HCT116 (cell line): ENCODE measurements at regions not wholly inside any gene's neighbourhood (a gene's known extent, or its start where the extent isn't known, plus 50 kb on each side); places are given as distances from the start of the nearest gene placed in this dataset.

Experiments
- ATAC-seq: fragments of 200-7000 bp; cut with Tn5 transposase; 2 replicates; pipeline ENCODE4 v1.9.1; 2020; ENCODE audit warnings: mild to moderate bottlenecking, moderate library complexity
- BruUV-seq: library from RNA; stranded (reverse); fragments of 400-500 nt; replicated peaks from 2 replicates; lab custom pipeline; 2021; lab: Mats Ljungman, UMichigan
- CTCF ChIA-PET: fragments of 300-600 bp; sonication (Branson Sonifier 250); formaldehyde crosslinking; loops from one replicate; lab custom pipeline; 2021; ENCODE audit warnings: antibody characterized with exemption; lab: Charles Lee
- POLR2A ChIA-PET: fragments of 300-600, 350-600 bp; sonication (Branson Sonifier 250); formaldehyde crosslinking; loops from one replicate; lab custom pipeline; 2021; ENCODE audit warnings: antibody characterized with exemption; lab: Charles Lee
- RAD21 ChIA-PET, 2 experiments: fragments of 300-600 bp; sonication (Branson Sonifier 250); formaldehyde crosslinking; loops; one replicate each; lab custom pipeline; 2023; ENCODE audit warnings: low total read pairs in 2 of 2; ENCODE audit not compliant: uncharacterized antibody in 2 of 2, unreplicated experiment in 2 of 2, low non-redundant PET in 1 of 2; lab: Charles Lee
- DNase-seq: peaks from one replicate; pipeline ENCODE4 v3.0.0-alpha.2; 2010; ENCODE audit warnings: low read depth, low spot score
- H2AFZ ChIP-seq: fragments of 200-600 bp; shearing (Covaris generic), sonication (generic); 2 replicates; pipeline ENCODE4 v1.6.1; 2017; ENCODE audit warnings: low read depth, mixed run types, mixed read lengths, antibody characterized with exemption, low read length; ENCODE audit not compliant: poor library complexity, severe bottlenecking
- H3K27ac ChIP-seq: 2 replicates; pipeline ENCODE4 v1.5.1; 2012; ENCODE audit warnings: low read depth, low read length
- H3K27me3 ChIP-seq: fragments of 200-600 bp; sonication (generic); 2 replicates; pipeline ENCODE4 v1.6.1; 2016; ENCODE audit warnings: mixed run types, low read length, mixed read lengths; ENCODE audit not compliant: insufficient read depth
- H3K36me3 ChIP-seq, 2 experiments: fragments of 200-500 bp in 1 of 2; fragments of 200-600 bp in 1 of 2; sonication (Bioruptor generic) in 1 of 2; sonication (generic) in 1 of 2; 2 replicates each; pipeline versions ENCODE4 v1.5.1 to v1.6.1; 2014 to 2016; ENCODE audit warnings: low read length in 2 of 2, inconsistent platforms in 1 of 2, mixed read lengths in 1 of 2, mixed run types in 1 of 2; ENCODE audit not compliant: insufficient read depth in 2 of 2, control insufficient read depth in 1 of 2
- H3K4me1 ChIP-seq, 2 experiments: fragments of 200-600 bp in 1 of 2; sonication (generic) in 1 of 2; 2 replicates each; pipeline versions ENCODE4 v1.5.1 to v1.6.1; 2012 to 2017; ENCODE audit warnings: low read length in 2 of 2, inconsistent platforms in 1 of 2, mild to moderate bottlenecking in 1 of 2, mixed read lengths in 1 of 2, mixed run types in 1 of 2, moderate library complexity in 1 of 2; ENCODE audit not compliant: insufficient read depth in 2 of 2, control insufficient read depth in 1 of 2
- H3K4me2 ChIP-seq: fragments of 200-600 bp; sonication (generic); 2 replicates; pipeline ENCODE4 v1.6.1; 2017; ENCODE audit warnings: mixed run types, low read length, mixed read lengths
- H3K4me3 ChIP-seq, 2 experiments: fragments of 200-600 bp in 1 of 2; sonication (generic) in 1 of 2; replicated peaks in 1 of 2; 2 replicates each; pipeline ENCODE4 v1.5.1; 2011 to 2016; ENCODE audit warnings: low read length in 2 of 2, control low read depth in 1 of 2, low read depth in 1 of 2, mild to moderate bottlenecking in 1 of 2, mixed read lengths in 1 of 2, mixed run types in 1 of 2
- H3K79me2 ChIP-seq: fragments of 200-600 bp; sonication (generic); 2 replicates; pipeline ENCODE4 v1.6.1; 2017; ENCODE audit warnings: mild to moderate bottlenecking, mixed run types, low read length, moderate library complexity, mixed read lengths; ENCODE audit not compliant: insufficient read depth
- H3K9ac ChIP-seq: fragments of 200-600 bp; sonication (generic); 2 replicates; pipeline ENCODE4 v1.6.1; 2016; ENCODE audit warnings: low read length, mixed read lengths
- H3K9me2 ChIP-seq: fragments of 200-600 bp; sonication (generic), shearing (Covaris generic); 2 replicates; pipeline ENCODE4 v1.6.1; 2017; ENCODE audit warnings: mixed run types, mild to moderate bottlenecking, moderate library complexity; ENCODE audit not compliant: insufficient read depth
- H3K9me3 ChIP-seq, 2 experiments: fragments of 200-500 bp in 1 of 2; fragments of 200-600 bp in 1 of 2; sonication (Bioruptor generic) in 1 of 2; sonication (generic) in 1 of 2; 2 replicates each; pipeline ENCODE4 v1.6.1; 2014 to 2017; ENCODE audit warnings: low read length in 2 of 2, mixed read lengths in 2 of 2, inconsistent platforms in 1 of 2, low read depth in 1 of 2, mild to moderate bottlenecking in 1 of 2, mixed run types in 1 of 2, moderate library complexity in 1 of 2; ENCODE audit not compliant: control insufficient read depth in 1 of 2, insufficient read depth in 1 of 2
- H4K20me1 ChIP-seq: fragments of 200-600 bp; sonication (generic), shearing (Covaris generic); 2 replicates; pipeline ENCODE4 v1.6.1; 2017; ENCODE audit warnings: mixed run types, mild to moderate bottlenecking, moderate library complexity; ENCODE audit not compliant: insufficient read depth
- CBX3 ChIP-seq: IDR thresholded peaks from 2 replicates; pipeline ENCODE4 v1.6.1; 2012; ENCODE audit warnings: low read depth
- CEBPB ChIP-seq: IDR thresholded peaks from 2 replicates; pipeline ENCODE4 v1.6.1; 2012; ENCODE audit warnings: low read depth
- EGR1 ChIP-seq: IDR thresholded peaks from 2 replicates; pipeline ENCODE4 v1.6.1; 2012; ENCODE audit warnings: low read depth
- ELF1 ChIP-seq: IDR thresholded peaks from 2 replicates; pipeline ENCODE4 v1.6.1; 2012; ENCODE audit warnings: low read depth, borderline replicate concordance
- EZH2phosphoT487 ChIP-seq: fragments of 200-600 bp; IDR thresholded peaks from 2 replicates; pipeline ENCODE4 v1.6.1; 2018; ENCODE audit warnings: antibody characterized with exemption, borderline replicate concordance
- JUND ChIP-seq: IDR thresholded peaks from 2 replicates; pipeline ENCODE4 v1.6.1; 2012
- MAX ChIP-seq: IDR thresholded peaks from 2 replicates; pipeline ENCODE4 v1.6.1; 2012
- POLR2AphosphoS5 ChIP-seq: IDR thresholded peaks from 2 replicates; pipeline ENCODE4 v1.6.1; 2011; ENCODE audit warnings: mild to moderate bottlenecking, low read depth, low read length, moderate library complexity
- RAD21 ChIP-seq: IDR thresholded peaks from 2 replicates; pipeline ENCODE4 v1.6.1; 2012; ENCODE audit warnings: low read depth, mild to moderate bottlenecking
- SIN3A ChIP-seq: IDR thresholded peaks from 2 replicates; pipeline ENCODE4 v1.6.1; 2012; ENCODE audit warnings: low read depth
- SP1 ChIP-seq: IDR thresholded peaks from 2 replicates; pipeline ENCODE4 v1.6.1; 2012; ENCODE audit warnings: low read depth
- SRF ChIP-seq: IDR thresholded peaks from 2 replicates; pipeline ENCODE4 v1.6.1; 2012; ENCODE audit warnings: low read depth
- TCF7L2 ChIP-seq: IDR thresholded peaks from 2 replicates; pipeline ENCODE4 v1.7.0; 2011; ENCODE audit warnings: borderline replicate concordance, inconsistent platforms; ENCODE audit not compliant: insufficient read depth, insufficient read length; ENCODE audit errors: extremely low read depth
- ZBTB33 ChIP-seq: IDR thresholded peaks from 2 replicates; pipeline ENCODE4 v1.6.1; 2011; ENCODE audit warnings: mild to moderate bottlenecking, low read length, moderate library complexity; ENCODE audit not compliant: insufficient replicate concordance; ENCODE audit errors: extremely low read depth
- ZFX ChIP-seq: fragments of 450-650 bp; IDR thresholded peaks from 2 replicates; pipeline ENCODE4 v1.6.1; 2017
- ZNF274 ChIP-seq: fragments of 200-500 bp; sonication (Bioruptor generic); IDR thresholded peaks from 2 replicates; pipeline ENCODE4 v1.6.1; 2014; ENCODE audit warnings: mild to moderate bottlenecking, low read depth, low read length, inconsistent platforms
- intact Hi-C: fragments of 100-400 bp; cut with micrococcal nuclease; formaldehyde crosslinking; loops from 2 replicates; pipeline ENCODE4 v1.10.0; 2022

- Histone ChIP-seq H3K9ac (no peak overlapping the region), H4K20me1 (no peaks in the 10 kb centered on the region), H3K27ac (no peak overlapping the region), H3K9me3 (no peaks in the 10 kb centered on the region; a peak in 1 of 4 replicates), H3K79me2 (no peaks in the 10 kb centered on the region), H3K9me2 (no peaks in the 10 kb centered on the region), H3K4me3 (no peak overlapping the region), H3K4me2 (no peak overlapping the region), H2AFZ (no peak overlapping the region), H3K36me3 (no peaks in the 10 kb centered on the region), H3K4me1 (no peaks in the 10 kb centered on the region), H3K27me3 (peaks cover 19% of the 10 kb centered on the region)
- CTCF ChIA-PET: no interaction called here
- no peak for DNase-seq
- ATAC-seq: no peak
- RAD21 ChIA-PET: no interaction called here
- no TSS peak for BruUV-seq
- POLR2A ChIA-PET: no interaction called here
- TF ChIP-seq ZBTB33: no peak
- TF ChIP-seq JUND: no peak
- no peak for TF ChIP-seq SIN3A
- TF ChIP-seq MAX: no peak
- no peak for TF ChIP-seq POLR2AphosphoS5
- no peak for TF ChIP-seq ELF1
- TF ChIP-seq SP1: no peak
- TF ChIP-seq ZNF274: no peak
- no peak for TF ChIP-seq EGR1
- no peak for TF ChIP-seq RAD21
- no peak for TF ChIP-seq TCF7L2
- no peak for TF ChIP-seq EZH2phosphoT487
- no peak for TF ChIP-seq CEBPB
- TF ChIP-seq CBX3: no peak
- no peak for TF ChIP-seq ZFX
- TF ChIP-seq SRF: no peak
- intact Hi-C loops: no loop called here
Observed at GRCh38 chr11:130763087-130763980, 152.9 kb downstream of the SNX19 start.
